K562 (cell line): ENCODE measurements at regions not wholly inside any gene's neighbourhood (a gene's known extent, or its start where the extent isn't known, plus 50 kb on each side); places are given as distances from the start of the nearest gene placed in this dataset.
A peak's percentile ranks its signal among the peaks of the same experiment; 100 is the strongest.

Source experiments
- ATAC-seq: fragments of 200-7000 bp; cut with Tn5 transposase; 3 replicates; pipeline ENCODE4 v1.9.1; 2020; ENCODE audit warnings: moderate library complexity
- BruUV-seq: library from RNA; stranded (reverse); fragments of 400-500 nt; replicated peaks from 2 replicates; lab custom pipeline; 2021; lab: Mats Ljungman, UMichigan
- CTCF ChIA-PET: fragments of 300-600 bp; formaldehyde crosslinking; extraction: SDS; loops from one replicate; lab custom pipeline; 2021; ENCODE audit warnings: low intra/inter-chr PET ratio; lab: Yijun Ruan, JAX
- POLR2A ChIA-PET: fragments of 300-600, 350-650 bp; sonication (Branson Sonifier 250); formaldehyde crosslinking; extraction: SDS; loops from one replicate; lab custom pipeline; 2021; ENCODE audit warnings: antibody characterized with exemption, inconsistent platforms; lab: Yijun Ruan, JAX
- DNase-seq, 4 experiments: peaks; one replicate each; pipeline versions ENCODE4 v3.0.0 to v3.0.0-alpha.2; 2011 to 2018; ENCODE audit warnings: low spot score in 3 of 4, mixed read lengths in 3 of 4; ENCODE audit errors: extremely low read depth in 1 of 4
- FAIRE-seq: peaks from 2 replicates; lab custom pipeline; 2011; peaks lifted over from hg19 to GRCh38; lab: Jason Lieb, UNC
- H2AFZ ChIP-seq: 2 replicates; pipeline ENCODE4 v1.6.0; 2011; ENCODE audit warnings: low read depth, low read length, control low read depth, inconsistent platforms
- H3K27ac ChIP-seq: fragments of 200-600 bp; 3 replicates; pipeline ENCODE4 v1.8.0; 2011; ENCODE audit warnings: low read depth, mild to moderate bottlenecking, control low read depth, inconsistent platforms, low read length, moderate library complexity, mixed read lengths; ENCODE audit errors: extremely low read depth
- H3K27me3 ChIP-seq, 2 experiments: fragments of 300-600 bp in 1 of 2; 2 replicates in 1 of 2; 3 replicates in 1 of 2; pipeline versions ENCODE4 v1.6.0 to v1.8.0; 2011; ENCODE audit warnings: inconsistent platforms in 2 of 2, low read length in 2 of 2, mild to moderate bottlenecking in 1 of 2, mixed read lengths in 1 of 2, moderate library complexity in 1 of 2; ENCODE audit not compliant: control insufficient read depth in 2 of 2, insufficient read depth in 2 of 2
- H3K36me3 ChIP-seq: fragments of 300-600 bp; 3 replicates; pipeline ENCODE4 v1.8.0; 2011; ENCODE audit warnings: mild to moderate bottlenecking, low read length, inconsistent platforms; ENCODE audit not compliant: control insufficient read depth, insufficient read depth
- H3K4me1 ChIP-seq, 2 experiments: fragments of 200-600 bp in 1 of 2; replicated peaks in 1 of 2; 2 replicates in 1 of 2; 3 replicates in 1 of 2; pipeline versions ENCODE4 v1.5.1 to v1.8.0; 2011; ENCODE audit warnings: inconsistent platforms in 2 of 2, low read length in 2 of 2, mild to moderate bottlenecking in 1 of 2, mixed read lengths in 1 of 2, moderate library complexity in 1 of 2; ENCODE audit not compliant: control insufficient read depth in 2 of 2, insufficient read depth in 2 of 2
- H3K4me2 ChIP-seq: 2 replicates; pipeline ENCODE4 v1.6.1; 2011; ENCODE audit warnings: low read length, control low read depth, inconsistent platforms, mixed read lengths; ENCODE audit not compliant: insufficient read depth
- H3K4me3 ChIP-seq: fragments of 200-600 bp; sonication (generic), shearing (Covaris generic); 2 replicates; pipeline ENCODE4 v1.5.1; 2016; ENCODE audit warnings: control low read depth, inconsistent platforms
- H3K79me2 ChIP-seq: fragments of 200-600 bp; 3 replicates; pipeline ENCODE4 v1.8.0; 2011; ENCODE audit warnings: low read length, inconsistent platforms; ENCODE audit not compliant: control insufficient read depth, insufficient read depth
- H3K9ac ChIP-seq, 2 experiments: 2 replicates each; pipeline versions ENCODE4 v1.6.0 to v1.6.1; 2011; ENCODE audit warnings: low read depth in 2 of 2, low read length in 2 of 2, control low read depth in 1 of 2, inconsistent platforms in 1 of 2, mild to moderate bottlenecking in 1 of 2, mixed read lengths in 1 of 2; ENCODE audit not compliant: insufficient read depth in 1 of 2
- H3K9me1 ChIP-seq: one replicate; pipeline ENCODE4 v1.6.0; 2011; ENCODE audit warnings: inconsistent platforms, mild to moderate bottlenecking, low read length, moderate library complexity; ENCODE audit not compliant: control insufficient read depth, insufficient read depth
- H3K9me3 ChIP-seq: replicated peaks from 2 replicates; pipeline ENCODE4 v1.5.1; 2011; ENCODE audit warnings: low read depth, low read length, inconsistent platforms; ENCODE audit not compliant: control insufficient read depth, insufficient read depth
- H4K20me1 ChIP-seq: replicated peaks from 2 replicates; pipeline ENCODE4 v1.6.1; 2011; ENCODE audit warnings: low read length, inconsistent platforms, mixed read lengths; ENCODE audit not compliant: control insufficient read depth, insufficient read depth
- ARID1B ChIP-seq: fragments of 450-650 bp; IDR thresholded peaks from 2 replicates; pipeline ENCODE4 v1.6.1; 2016; ENCODE audit warnings: antibody characterized with exemption, mild to moderate bottlenecking, inconsistent platforms
- FOS ChIP-seq: IDR thresholded peaks from 3 replicates; pipeline ENCODE4 v1.6.1; 2011; ENCODE audit not compliant: insufficient read length; ENCODE audit errors: extremely low read depth
- HEY1 ChIP-seq: fragments of 250-450 bp; sonication (Bioruptor Pico); IDR thresholded peaks from 2 replicates; pipeline ENCODE4 v1.5.0; 2020; ENCODE audit warnings: mild to moderate bottlenecking, moderate library complexity, borderline replicate concordance
- MEIS2 ChIP-seq: fragments of 450-650 bp; IDR thresholded peaks from 2 replicates; pipeline ENCODE4 v1.6.1; 2014; ENCODE audit warnings: mild to moderate bottlenecking; ENCODE audit not compliant: partially characterized antibody
- PBX2 ChIP-seq, 2 experiments: IDR thresholded peaks in 1 of 2; conservative IDR thresholded peaks in 1 of 2; 2 replicates each; pipeline ENCODE4 v1.6.1; 2016; ENCODE audit warnings: low read depth in 2 of 2, mild to moderate bottlenecking in 1 of 2, missing compliant biosample characterization in 1 of 2, missing genetic modification characterization in 1 of 2, moderate library complexity in 1 of 2
- SRSF7 ChIP-seq: fragments of 200-400 bp; formaldehyde crosslinking; optimal IDR thresholded peaks from 2 replicates; pipeline ENCODE3; 2017; ENCODE audit warnings: mild to moderate bottlenecking, low read depth, low read length
- WGBS: fragments of 100-300 bp; shearing (Covaris generic); methylation state at CpG from one replicate; pipeline ENCODE4 v1.1.6; 2016; ENCODE audit warnings: low coverage, mixed read lengths; ENCODE audit not compliant: insufficient coverage; ENCODE audit errors: missing lambda C conversion rate; 5-methylcytosine and 5-hydroxymethylcytosine counted together
- in situ Hi-C: fragments of 300-500 bp; cut with MboI; formaldehyde crosslinking; loops from 4 replicates; pipeline ENCODE4 v1.15.0; 2018; ENCODE audit warnings: inconsistent platforms, mixed read lengths
- intact Hi-C: fragments of 100-400 bp; cut with micrococcal nuclease; formaldehyde crosslinking; loops from 2 replicates; pipeline ENCODE4 v1.14.2; 2022
- TF ChIP-seq, protein P1 (sequence below): fragments of 250-450 bp; sonication (Bioruptor Pico); IDR thresholded peaks from 2 replicates; pipeline ENCODE4 v1.4.0; 2020; ENCODE audit warnings: mild to moderate bottlenecking, moderate library complexity
- TF ChIP-seq, protein P2 (sequence below): fragments of 250-450 bp; sonication (Bioruptor Pico); IDR thresholded peaks from 2 replicates; pipeline ENCODE4 v1.8.0; 2021; ENCODE audit warnings: mild to moderate bottlenecking, moderate library complexity
- TF ChIP-seq, protein P3 (sequence below): IDR thresholded peaks from 3 replicates; pipeline ENCODE4 v1.6.1; 2011; ENCODE audit warnings: borderline replicate concordance, mild to moderate bottlenecking; ENCODE audit not compliant: insufficient read length, insufficient read depth

DNA sequence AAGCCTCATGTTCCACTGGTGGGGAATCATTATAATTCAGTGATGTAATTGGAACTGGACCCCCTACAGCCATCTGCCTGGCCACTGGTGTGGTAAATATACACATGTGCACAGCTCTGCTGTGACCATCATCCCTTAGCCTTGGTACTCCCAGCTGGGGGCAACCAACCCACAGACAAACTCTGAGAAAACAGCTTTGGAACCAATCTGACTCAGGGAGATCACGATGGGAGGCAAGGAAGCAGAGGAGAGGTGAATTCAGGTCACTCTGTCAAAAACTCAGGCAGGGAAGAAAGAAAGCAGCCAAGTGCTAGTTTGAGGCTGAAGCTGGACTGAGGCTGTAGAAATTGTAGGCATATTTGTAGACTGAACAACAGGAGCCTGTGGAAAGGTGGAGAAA is 197.8 kb upstream of the GALNT2 start (continued):
- TF ChIP-seq, protein P1, sequence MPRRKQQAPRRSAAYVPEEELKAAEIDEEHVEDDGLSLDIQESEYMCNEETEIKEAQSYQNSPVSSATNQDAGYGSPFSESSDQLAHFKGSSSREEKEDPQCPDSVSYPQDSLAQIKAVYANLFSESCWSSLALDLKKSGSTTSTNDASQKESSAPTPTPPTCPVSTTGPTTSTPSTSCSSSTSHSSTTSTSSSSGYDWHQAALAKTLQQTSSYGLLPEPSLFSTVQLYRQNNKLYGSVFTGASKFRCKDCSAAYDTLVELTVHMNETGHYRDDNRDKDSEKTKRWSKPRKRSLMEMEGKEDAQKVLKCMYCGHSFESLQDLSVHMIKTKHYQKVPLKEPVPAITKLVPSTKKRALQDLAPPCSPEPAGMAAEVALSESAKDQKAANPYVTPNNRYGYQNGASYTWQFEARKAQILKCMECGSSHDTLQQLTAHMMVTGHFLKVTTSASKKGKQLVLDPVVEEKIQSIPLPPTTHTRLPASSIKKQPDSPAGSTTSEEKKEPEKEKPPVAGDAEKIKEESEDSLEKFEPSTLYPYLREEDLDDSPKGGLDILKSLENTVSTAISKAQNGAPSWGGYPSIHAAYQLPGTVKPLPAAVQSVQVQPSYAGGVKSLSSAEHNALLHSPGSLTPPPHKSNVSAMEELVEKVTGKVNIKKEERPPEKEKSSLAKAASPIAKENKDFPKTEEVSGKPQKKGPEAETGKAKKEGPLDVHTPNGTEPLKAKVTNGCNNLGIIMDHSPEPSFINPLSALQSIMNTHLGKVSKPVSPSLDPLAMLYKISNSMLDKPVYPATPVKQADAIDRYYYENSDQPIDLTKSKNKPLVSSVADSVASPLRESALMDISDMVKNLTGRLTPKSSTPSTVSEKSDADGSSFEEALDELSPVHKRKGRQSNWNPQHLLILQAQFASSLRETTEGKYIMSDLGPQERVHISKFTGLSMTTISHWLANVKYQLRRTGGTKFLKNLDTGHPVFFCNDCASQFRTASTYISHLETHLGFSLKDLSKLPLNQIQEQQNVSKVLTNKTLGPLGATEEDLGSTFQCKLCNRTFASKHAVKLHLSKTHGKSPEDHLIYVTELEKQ (CRISPR knock-in tag), result no peak
- TF ChIP-seq, protein P2, sequence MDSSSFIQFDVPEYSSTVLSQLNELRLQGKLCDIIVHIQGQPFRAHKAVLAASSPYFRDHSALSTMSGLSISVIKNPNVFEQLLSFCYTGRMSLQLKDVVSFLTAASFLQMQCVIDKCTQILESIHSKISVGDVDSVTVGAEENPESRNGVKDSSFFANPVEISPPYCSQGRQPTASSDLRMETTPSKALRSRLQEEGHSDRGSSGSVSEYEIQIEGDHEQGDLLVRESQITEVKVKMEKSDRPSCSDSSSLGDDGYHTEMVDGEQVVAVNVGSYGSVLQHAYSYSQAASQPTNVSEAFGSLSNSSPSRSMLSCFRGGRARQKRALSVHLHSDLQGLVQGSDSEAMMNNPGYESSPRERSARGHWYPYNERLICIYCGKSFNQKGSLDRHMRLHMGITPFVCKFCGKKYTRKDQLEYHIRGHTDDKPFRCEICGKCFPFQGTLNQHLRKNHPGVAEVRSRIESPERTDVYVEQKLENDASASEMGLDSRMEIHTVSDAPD (CRISPR knock-in tag), result no peak
- TF ChIP-seq FOS, result no peak
- no peak for TF ChIP-seq HEY1 (CRISPR knock-in tag)
- no peak for TF ChIP-seq SRSF7

DNA sequence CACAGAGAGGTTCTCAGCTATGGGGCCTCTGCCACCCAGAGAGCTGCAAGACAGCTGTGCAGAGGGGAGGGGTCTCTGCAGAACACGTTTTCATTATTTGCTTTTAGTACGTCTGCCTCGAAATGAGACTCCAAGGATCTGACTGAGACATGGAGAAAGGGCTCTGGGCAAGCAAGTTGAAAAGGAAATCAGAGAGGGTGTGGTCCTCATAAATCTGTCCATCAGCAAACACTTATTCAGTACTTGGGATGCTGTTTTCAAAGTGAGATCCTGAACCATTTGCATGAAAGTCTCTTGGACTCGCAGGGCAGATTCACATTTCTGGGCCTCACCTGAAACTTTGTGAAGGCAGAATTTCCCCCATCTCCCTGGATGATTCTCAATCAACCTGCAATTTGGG is 197.4 kb upstream of the GALNT2 start:
- H3K9me1 ChIP-seq, result no peaks in the 10 kb centered on the region
- peaks cover 13 to 44% of the 10 kb centered on the region in 2 experiments for H3K27me3 ChIP-seq
- no peak overlapping the region for H2AFZ ChIP-seq
- no TSS peak for BruUV-seq
- H3K4me2 ChIP-seq, result no peak overlapping the region
- no peaks in the 10 kb centered on the region for H3K36me3 ChIP-seq
- ATAC-seq, result no peak
- intact Hi-C loops, result no loop called here
- WGBS, result 0% methylated on average over 4 of the region's 4 CpGs
- no peak overlapping the region for H3K27ac ChIP-seq
- H3K9ac ChIP-seq, result no peak overlapping the region
- TF ChIP-seq MEIS2 (peak; percentile 38), ARID1B (no peak), PBX2 (CRISPR knock-in tag; IDR thresholded peaks at IDR 0.05; ENCODE audit: low read depth) (no peak), PBX2 (tag; conservative IDR thresholded peaks at IDR 0.05; ENCODE audit: low read depth) (0 out of 2 replicates have a peak, but pooled peaks have one; percentile 15)
- TF ChIP-seq, protein P3, sequence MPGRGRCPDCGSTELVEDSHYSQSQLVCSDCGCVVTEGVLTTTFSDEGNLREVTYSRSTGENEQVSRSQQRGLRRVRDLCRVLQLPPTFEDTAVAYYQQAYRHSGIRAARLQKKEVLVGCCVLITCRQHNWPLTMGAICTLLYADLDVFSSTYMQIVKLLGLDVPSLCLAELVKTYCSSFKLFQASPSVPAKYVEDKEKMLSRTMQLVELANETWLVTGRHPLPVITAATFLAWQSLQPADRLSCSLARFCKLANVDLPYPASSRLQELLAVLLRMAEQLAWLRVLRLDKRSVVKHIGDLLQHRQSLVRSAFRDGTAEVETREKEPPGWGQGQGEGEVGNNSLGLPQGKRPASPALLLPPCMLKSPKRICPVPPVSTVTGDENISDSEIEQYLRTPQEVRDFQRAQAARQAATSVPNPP, result no peak
- no peak for DNase-seq
- peaks cover 4 to 5% of the 10 kb centered on the region in 2 experiments; a peak in 3 of 5 replicates for H3K4me1 ChIP-seq
- FAIRE-seq, result no peak
- POLR2A ChIA-PET, result no interaction called here
- no peaks in the 10 kb centered on the region for H4K20me1 ChIP-seq
- CTCF ChIA-PET, result no interaction called here
- in situ Hi-C loops, result no loop called here
- no peak overlapping the region for H3K4me3 ChIP-seq
- no peaks in the 10 kb centered on the region for H3K9me3 ChIP-seq
- H3K79me2 ChIP-seq, result no peaks in the 10 kb centered on the region
